T1000 (cell line): ENCODE measurements at regions not wholly inside any gene's neighbourhood (a gene's known extent, or its start where the extent isn't known, plus 50 kb on each side); places are given as distances from the start of the nearest gene placed in this dataset.
"Not testable (repeated sequence)": the region's sequence is repeated elsewhere in the genome, so short reads cannot be mapped to it uniquely, and the experiment has no call there.

ENCODE experiments used
- DNase-seq: peaks from one replicate; lab custom pipeline; 2025; ENCODE audit warnings: mixed read lengths; lab: John Stamatoyannopoulos, UW

DNA sequence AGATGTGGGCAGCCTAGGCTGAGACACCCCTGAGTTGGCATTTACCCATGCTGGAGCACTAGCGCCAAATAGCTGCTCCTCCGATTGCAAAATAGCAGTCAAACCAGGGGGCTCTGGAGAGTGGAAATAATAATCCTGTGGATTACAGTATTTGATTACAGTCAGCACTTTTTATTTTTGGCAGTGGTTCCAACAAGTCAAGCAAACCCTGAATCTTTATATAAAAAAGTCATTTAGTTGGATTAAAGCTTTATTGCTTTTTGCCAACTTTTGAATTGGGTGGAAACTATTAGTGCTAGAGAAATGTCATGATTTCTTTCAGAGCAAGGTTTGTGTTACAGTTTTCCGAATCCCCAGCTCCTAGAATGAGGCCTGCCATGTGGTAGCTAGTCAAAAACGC lies 99.3 kb upstream of the FAM20A start:
- DNase-seq: no peak

DNA sequence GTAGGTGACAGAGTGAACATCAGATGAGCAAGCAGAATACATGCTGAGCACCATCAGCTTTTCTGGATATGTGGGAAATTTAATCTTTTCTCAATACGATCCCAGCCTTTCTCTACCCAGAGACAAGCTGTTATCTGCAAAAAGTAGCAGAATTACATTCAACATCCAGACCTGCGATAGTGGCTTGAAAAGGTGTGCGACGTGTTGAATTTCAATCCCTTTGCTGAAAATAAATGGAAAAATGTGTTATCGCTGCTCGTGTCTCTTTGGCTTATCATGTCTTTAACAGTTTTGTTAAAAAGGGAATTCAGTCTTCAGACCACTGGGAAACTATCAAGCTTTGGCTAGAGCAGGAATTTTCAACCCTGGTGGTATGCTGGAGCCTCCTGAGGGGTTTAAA lies 98.8 kb upstream of the FAM20A start:
- DNase-seq: no peak

GRCh38 chr17:68698746-68699145 lies 97.6 kb upstream of the FAM20A start:
- DNase-seq: no peak

DNA sequence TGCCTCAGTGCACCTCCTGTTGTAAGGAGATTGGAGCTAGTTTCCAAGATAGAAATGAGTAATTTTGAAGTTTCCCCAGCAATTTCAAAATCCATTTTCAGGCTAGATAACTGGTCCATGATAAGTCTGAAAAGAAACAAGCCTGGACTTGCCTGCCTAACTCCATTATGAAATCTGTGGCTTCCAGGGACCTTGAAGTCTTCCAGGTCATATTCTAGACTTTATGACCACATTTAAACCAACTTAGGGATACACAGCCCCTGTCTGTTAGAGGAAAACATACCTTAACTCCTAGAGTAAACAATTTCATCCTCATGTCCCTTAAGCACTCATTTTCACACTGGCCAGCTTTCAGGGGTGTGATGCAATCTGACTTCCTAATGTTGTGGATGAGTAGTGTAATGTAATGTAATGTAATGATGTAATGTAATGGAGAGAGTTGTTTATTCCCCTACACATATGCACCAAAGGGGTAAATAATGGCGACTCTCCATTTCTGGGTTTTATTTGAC lies 96.7 kb upstream of the FAM20A start:
- DNase-seq: no peak

- DNase-seq: no peak
Measured at GRCh38 chr17:68695659-68696058, 94.5 kb upstream of the FAM20A start.

GRCh38 chr17:68694791-68695485 lies 93.8 kb upstream of the FAM20A start:
- no peak for DNase-seq

- DNase-seq: no peak
Measured at GRCh38 chr17:68693896-68694295, 92.7 kb upstream of the FAM20A start.

GRCh38 chr17:68693466-68693865 lies 92.3 kb upstream of the FAM20A start:
- DNase-seq: no peak

- DNase-seq: no peak
Measured at GRCh38 chr17:68686108-68686988, 85.2 kb upstream of the FAM20A start.

DNA sequence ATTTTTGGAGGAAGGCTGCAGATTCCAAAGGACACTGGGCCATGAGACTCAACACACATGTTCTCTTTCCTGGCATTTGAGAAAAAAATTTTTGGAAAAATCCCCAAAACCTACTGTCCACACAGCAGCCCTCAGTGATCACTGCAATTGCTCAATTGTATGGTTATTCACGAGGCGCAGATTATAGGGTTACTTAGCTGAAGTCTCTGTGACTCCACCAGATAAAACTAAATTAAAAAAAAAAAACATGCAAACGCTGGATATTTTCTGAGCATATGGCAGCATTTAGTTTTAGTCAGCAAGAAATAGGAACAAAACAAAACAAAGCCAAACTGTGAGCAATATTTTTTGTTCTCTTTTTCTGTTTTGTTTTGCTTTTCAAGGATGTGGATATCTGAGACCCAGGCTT lies 83.8 kb upstream of the FAM20A start:
- DNase-seq: no peak

- no peak for DNase-seq
Measured at GRCh38 chr17:68682903-68683302, 81.7 kb upstream of the FAM20A start.

- DNase-seq: no peak
Measured at GRCh38 chr17:68679882-68680281, 78.7 kb upstream of the FAM20A start.

DNA sequence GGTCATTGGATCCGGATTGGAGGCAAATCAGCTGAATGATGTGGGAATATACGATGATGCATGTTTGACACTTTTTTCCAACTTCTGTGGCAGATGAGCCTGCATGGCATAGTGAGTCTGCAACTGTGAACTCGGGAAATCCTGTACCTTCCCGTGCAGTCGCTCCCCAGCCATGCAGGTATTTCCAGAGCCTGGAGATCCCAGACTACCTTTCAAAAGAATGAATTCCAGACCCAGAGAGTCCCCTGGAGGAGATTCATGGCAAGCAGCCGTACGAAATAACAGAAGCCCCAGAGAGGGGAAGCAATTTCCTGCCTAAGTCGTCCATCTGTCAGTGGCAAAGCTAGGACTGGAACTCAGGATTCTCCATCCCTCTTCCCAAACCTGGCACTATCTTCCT lies 75.7 kb upstream of the FAM20A start:
- DNase-seq: no peak

DNA sequence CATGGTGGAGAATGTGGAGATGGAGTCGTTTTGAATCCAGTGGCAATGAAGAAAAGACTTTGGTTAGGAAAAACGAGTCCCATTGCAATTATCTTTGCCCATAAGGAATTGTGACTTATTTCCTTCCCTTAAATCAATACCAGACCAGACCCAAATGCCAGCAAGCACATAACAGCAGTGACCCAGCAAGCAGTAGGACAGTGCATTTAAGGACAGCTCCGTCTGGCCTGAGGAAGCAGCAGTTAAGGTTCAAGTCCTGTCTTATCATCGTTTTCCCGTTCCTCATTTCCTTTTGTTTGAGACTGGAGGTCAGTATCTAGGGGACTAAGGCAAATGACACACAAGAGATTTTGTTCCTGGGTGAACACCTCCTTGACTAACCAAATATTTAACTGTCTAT lies 74.6 kb upstream of the FAM20A start:
- DNase-seq: no peak

DNA sequence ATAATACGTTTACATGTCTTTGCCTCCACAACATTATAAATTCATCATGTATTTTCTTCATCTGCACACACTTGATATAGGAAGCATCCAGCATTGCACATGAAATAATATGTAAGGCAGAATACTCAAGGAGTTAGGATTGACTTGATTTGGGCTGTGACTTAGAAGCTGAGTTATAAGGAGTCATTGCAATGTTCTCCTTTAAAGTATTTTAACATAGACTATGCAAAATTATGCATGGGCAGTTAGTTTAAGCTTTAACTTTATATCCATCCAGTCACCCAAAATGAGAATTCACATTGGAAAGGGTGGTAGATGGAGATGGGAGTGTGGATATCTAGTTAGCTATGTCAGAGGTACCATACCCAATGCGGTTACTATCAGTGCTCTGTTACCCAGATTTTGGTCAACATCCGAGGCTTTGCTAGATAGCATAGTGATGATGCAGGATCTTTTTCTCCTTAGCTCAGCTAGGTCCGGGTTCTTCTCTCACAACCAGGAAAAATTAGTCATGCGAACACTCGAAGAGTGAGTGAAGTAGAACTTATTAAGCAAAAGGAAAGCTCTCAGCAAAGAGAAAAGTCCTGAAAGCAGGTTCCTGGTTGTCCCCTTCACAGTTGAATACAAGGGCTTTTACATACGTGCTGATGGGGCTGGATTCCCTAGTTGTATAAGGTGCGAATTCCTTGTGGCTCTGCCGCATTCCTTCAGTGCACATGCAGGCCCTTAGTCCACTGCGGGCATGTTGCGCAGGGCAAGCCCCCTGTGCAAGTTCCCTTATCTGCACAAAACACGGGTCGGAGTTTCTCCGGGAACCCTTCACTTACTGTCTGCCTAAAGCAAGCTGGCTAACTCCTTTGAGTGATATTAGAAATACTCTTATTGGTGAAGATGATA lies 73.1 kb upstream of the FAM20A start:
- DNase-seq: no peak

GRCh38 chr17:68670967-68671693 lies 70.0 kb upstream of the FAM20A start:
- no peak for DNase-seq

DNA sequence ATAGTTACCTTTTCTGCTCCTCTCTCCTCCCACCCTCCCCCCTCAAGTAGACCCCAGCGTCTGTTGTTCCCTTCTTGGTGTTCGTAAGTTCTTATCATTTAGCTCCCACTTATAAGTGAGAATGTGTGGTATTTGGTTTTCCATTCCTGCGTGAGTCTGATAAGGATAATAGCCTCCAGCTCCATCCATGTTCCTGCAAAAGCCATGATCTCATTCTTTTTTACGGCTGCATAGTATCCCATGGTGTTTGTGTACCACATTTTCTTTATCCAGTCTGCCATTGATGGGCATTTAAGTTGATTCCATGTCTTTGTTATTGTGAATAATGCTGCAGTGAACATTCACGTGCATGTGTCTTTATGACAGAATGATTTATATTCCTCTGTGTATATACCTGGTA lies 65.3 kb upstream of the FAM20A start:
- not testable (repeated sequence) for DNase-seq

DNA sequence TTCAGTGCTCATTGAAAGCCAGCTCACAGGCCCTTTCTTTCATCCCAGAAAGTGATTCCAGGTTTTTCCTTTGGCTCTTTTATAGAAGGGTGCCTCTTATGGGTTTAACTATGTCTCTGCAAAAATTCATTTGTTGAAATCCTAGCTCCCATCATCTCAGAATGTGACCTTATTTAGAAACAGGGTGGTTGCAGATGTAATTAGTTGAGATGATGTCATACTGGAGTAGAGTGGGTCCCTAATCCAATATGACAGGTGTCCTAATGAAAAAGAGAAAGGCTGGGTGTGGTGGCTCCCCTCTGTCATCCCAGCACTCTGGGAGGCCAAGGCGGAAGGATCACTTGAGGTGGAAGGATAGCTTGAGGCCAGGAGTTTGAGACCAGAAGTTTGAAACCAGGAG lies 64.2 kb upstream of the FAM20A start:
- DNase-seq: no peak

- DNase-seq: no peak
Measured at GRCh38 chr17:68662479-68662878, 61.3 kb upstream of the FAM20A start.

- DNase-seq: no peak
Measured at GRCh38 chr17:68662037-68662432, 60.9 kb upstream of the FAM20A start.

GRCh38 chr17:68661265-68662036 lies 60.3 kb upstream of the FAM20A start:
- DNase-seq: no peak
